ENCODE measurements at regions not wholly inside any gene's neighbourhood (a gene's known extent, or its start where the extent isn't known, plus 50 kb on each side); places are given as distances from the start of the nearest gene placed in this dataset.

DNA sequence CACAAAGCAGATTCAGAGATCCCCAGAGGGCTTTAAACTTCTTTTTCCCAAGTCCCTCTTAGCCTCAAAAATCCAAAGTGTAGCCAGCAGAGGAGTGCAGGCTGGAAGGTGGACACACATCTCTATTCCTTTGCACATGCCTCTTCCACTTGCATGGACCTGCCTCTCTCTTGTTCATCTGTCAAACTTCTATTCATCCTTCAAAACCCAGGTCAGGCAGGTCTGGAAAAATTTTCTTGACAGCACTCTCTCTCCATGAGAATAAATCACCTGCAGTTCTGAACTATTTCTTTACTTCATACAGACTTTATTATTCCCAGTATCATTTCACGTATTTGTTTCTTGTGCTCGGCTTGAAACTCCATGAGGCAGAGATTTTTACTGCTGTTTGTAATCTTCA, 127.5 kb downstream of the SS18 start:
- ATAC-seq (ENCODE audit: low FRiP score) (no peak), DNase-seq (no peak)
- Histone ChIP-seq H3K4me1 (ENCODE audit: control insufficient read depth in 1 of 2, insufficient read depth in 2 of 2, low read length in 2 of 2) (no peaks in the 10 kb centered on the region), H3K9me3 (ENCODE audit: control insufficient read depth, low read length) (peaks cover 3% of the 10 kb centered on the region), H3K27me3 (ENCODE audit: control insufficient read depth in 1 of 2, insufficient read depth in 2 of 2, low read length in 1 of 2) (peaks cover 0 to 4% of the 10 kb centered on the region in 2 donors), H3K27ac (ENCODE audit: low read depth in 1 of 2, low read length in 2 of 2) (no peak overlapping the region), H3K36me3 (ENCODE audit: control insufficient read depth in 1 of 2, insufficient read depth in 2 of 2, low read length in 1 of 2) (no peaks in the 10 kb centered on the region), H3K4me3 (ENCODE audit: low read length in 2 of 2) (no peak overlapping the region)
- 87 to 88% methylated on average over 2 of the region's 2 CpGs for WGBS, 2 donors
- intact Hi-C loops (cut with DNase I): no loop called here

GRCh38 chr18:25962176-25962575, 128.2 kb downstream of the SS18 start:
- H3K27ac ChIP-seq (ENCODE audit: low read depth in 1 of 2, low read length in 2 of 2): no peak overlapping the region
- no peaks in the 10 kb centered on the region for H3K36me3 ChIP-seq (ENCODE audit: control insufficient read depth in 1 of 2, insufficient read depth in 2 of 2, low read length in 1 of 2)
- H3K4me1 ChIP-seq (ENCODE audit: control insufficient read depth in 1 of 2, insufficient read depth in 2 of 2, low read length in 2 of 2): no peaks in the 10 kb centered on the region
- WGBS, 2 donors: 59 to 67% methylated on average over 4 of the region's 4 CpGs
- peaks cover 0 to 4% of the 10 kb centered on the region in 2 donors for H3K27me3 ChIP-seq (ENCODE audit: control insufficient read depth in 1 of 2, insufficient read depth in 2 of 2, low read length in 1 of 2)
- ATAC-seq (ENCODE audit: low FRiP score) (no peak), DNase-seq (no peak)
- no peak overlapping the region for H3K4me3 ChIP-seq (ENCODE audit: low read length in 2 of 2)
- intact Hi-C loops (cut with DNase I): no loop called here
- peaks cover 3% of the 10 kb centered on the region for H3K9me3 ChIP-seq (ENCODE audit: control insufficient read depth, low read length)

DNA sequence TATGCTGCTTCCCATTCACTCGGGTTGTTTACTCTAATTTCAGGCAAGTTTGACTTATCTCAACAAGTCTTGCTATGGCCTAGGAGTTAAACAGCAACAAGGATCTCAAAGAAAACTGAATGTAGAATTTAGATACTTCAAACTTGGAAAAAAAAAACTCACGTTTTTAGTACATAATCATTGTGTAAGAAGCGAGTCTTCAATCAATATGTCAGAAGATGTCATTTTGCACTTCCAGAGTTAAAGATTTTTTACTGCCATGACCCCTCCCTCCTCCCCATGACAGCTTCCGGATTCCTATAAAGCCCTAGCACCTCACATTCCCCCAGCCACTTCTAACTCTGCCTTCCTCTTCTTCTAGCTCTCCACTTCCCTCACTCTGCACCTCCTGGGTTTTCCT, 133.4 kb downstream of the SS18 start:
- intact Hi-C loops (cut with DNase I): no loop called here
- peaks cover 0 to 4% of the 10 kb centered on the region in 2 donors for H3K27me3 ChIP-seq (ENCODE audit: control insufficient read depth in 1 of 2, insufficient read depth in 2 of 2, low read length in 1 of 2)
- ATAC-seq (ENCODE audit: low FRiP score) (no peak), DNase-seq (no peak)
- no peaks in the 10 kb centered on the region for H3K36me3 ChIP-seq (ENCODE audit: control insufficient read depth in 1 of 2, insufficient read depth in 2 of 2, low read length in 1 of 2)
- WGBS, 2 donors: 55% methylated on average over 4 of the region's 4 CpGs
- H3K27ac ChIP-seq (ENCODE audit: low read depth in 1 of 2, low read length in 2 of 2): no peak overlapping the region
- no peak overlapping the region for H3K4me3 ChIP-seq (ENCODE audit: low read length in 2 of 2)
- H3K9me3 ChIP-seq (ENCODE audit: control insufficient read depth, low read length): peaks cover 3% of the 10 kb centered on the region
- no peaks in the 10 kb centered on the region for H3K4me1 ChIP-seq (ENCODE audit: control insufficient read depth in 1 of 2, insufficient read depth in 2 of 2, low read length in 2 of 2)

- peaks cover 2% of the 10 kb centered on the region for H3K9me3 ChIP-seq (ENCODE audit: control insufficient read depth, low read length)
- WGBS, 2 donors: 90 to 99% methylated on average over 4 of the region's 4 CpGs
- H3K36me3 ChIP-seq (ENCODE audit: control insufficient read depth in 1 of 2, insufficient read depth in 2 of 2, low read length in 1 of 2): no peaks in the 10 kb centered on the region
- intact Hi-C loops (cut with DNase I): no loop called here
- no peaks in the 10 kb centered on the region for H3K4me1 ChIP-seq (ENCODE audit: control insufficient read depth in 1 of 2, insufficient read depth in 2 of 2, low read length in 2 of 2)
- no peak overlapping the region for H3K27ac ChIP-seq (ENCODE audit: low read depth in 1 of 2, low read length in 2 of 2)
- DNase-seq (no peak), ATAC-seq (ENCODE audit: low FRiP score) (no peak)
- H3K27me3 ChIP-seq (ENCODE audit: control insufficient read depth in 1 of 2, insufficient read depth in 2 of 2, low read length in 1 of 2): peaks cover 0 to 2% of the 10 kb centered on the region in 2 donors
- no peak overlapping the region for H3K4me3 ChIP-seq (ENCODE audit: low read length in 2 of 2)
Observed at GRCh38 chr18:25953111-25953510, 137.3 kb downstream of the SS18 start.

DNA sequence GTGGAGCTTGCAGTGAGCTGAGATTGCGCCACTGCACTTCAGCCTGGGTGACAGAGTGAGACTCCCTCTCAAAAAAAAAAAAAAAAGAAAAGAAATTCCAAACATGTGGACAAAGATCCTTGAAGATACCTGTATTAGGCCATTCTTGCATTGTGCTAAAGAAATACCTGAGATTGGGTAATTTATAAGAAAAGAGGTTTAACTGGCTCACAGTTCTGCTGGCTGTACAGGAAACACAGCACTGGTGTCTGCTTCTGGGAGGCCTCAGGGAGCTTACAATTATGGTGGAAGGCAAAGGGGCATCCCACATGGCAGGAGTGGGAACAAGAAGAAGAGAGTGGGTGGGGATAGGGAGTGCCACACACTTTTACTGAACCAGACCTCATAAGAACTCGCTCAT, 140.1 kb downstream of the SS18 start:
- intact Hi-C loops (cut with DNase I): no loop called here
- Histone ChIP-seq H3K27me3 (ENCODE audit: control insufficient read depth in 1 of 2, insufficient read depth in 2 of 2, low read length in 1 of 2) (peaks cover 0 to 2% of the 10 kb centered on the region in 2 donors), H3K36me3 (ENCODE audit: control insufficient read depth in 1 of 2, insufficient read depth in 2 of 2, low read length in 1 of 2) (no peaks in the 10 kb centered on the region), H3K4me1 (ENCODE audit: control insufficient read depth in 1 of 2, insufficient read depth in 2 of 2, low read length in 2 of 2) (no peaks in the 10 kb centered on the region), H3K27ac (ENCODE audit: low read depth in 1 of 2, low read length in 2 of 2) (no peak overlapping the region), H3K9me3 (ENCODE audit: control insufficient read depth, low read length) (peaks cover 2% of the 10 kb centered on the region), H3K4me3 (ENCODE audit: low read length in 2 of 2) (no peak overlapping the region)
- DNase-seq: no peak
- WGBS, 2 donors: 84 to 85% methylated on average over 1 to 2 of the region's 2 CpGs
- ATAC-seq (ENCODE audit: low FRiP score): no peak

GRCh38 chr18:25946540-25946939, 143.9 kb downstream of the SS18 start:
- Histone ChIP-seq H3K36me3 (ENCODE audit: control insufficient read depth in 1 of 2, insufficient read depth in 2 of 2, low read length in 1 of 2) (no peaks in the 10 kb centered on the region), H3K9me3 (ENCODE audit: control insufficient read depth, low read length) (peaks cover 4% of the 10 kb centered on the region), H3K4me3 (ENCODE audit: low read length in 2 of 2) (no peak overlapping the region), H3K4me1 (ENCODE audit: control insufficient read depth in 1 of 2, insufficient read depth in 2 of 2, low read length in 2 of 2) (no peaks in the 10 kb centered on the region), H3K27me3 (ENCODE audit: control insufficient read depth in 1 of 2, insufficient read depth in 2 of 2, low read length in 1 of 2) (peaks cover 0 to 2% of the 10 kb centered on the region in 2 donors), H3K27ac (ENCODE audit: low read depth in 1 of 2, low read length in 2 of 2) (no peak overlapping the region)
- intact Hi-C loops (cut with DNase I): no loop called here
- no peak for ATAC-seq (ENCODE audit: low FRiP score)
- no peak for DNase-seq
- WGBS, 2 donors: 75 to 81% methylated on average over 1 of the region's 1 CpG

GRCh38 chr18:25935356-25935755, 155.1 kb downstream of the SS18 start:
- peaks cover 2% of the 10 kb centered on the region for H3K9me3 ChIP-seq (ENCODE audit: control insufficient read depth, low read length)
- intact Hi-C loops (cut with DNase I): no loop called here
- 86 to 96% methylated on average over 1 of the region's 1 CpG for WGBS, 2 donors
- no peak overlapping the region for H3K4me3 ChIP-seq (ENCODE audit: low read length in 2 of 2)
- no peaks in the 10 kb centered on the region for H3K36me3 ChIP-seq (ENCODE audit: control insufficient read depth in 1 of 2, insufficient read depth in 2 of 2, low read length in 1 of 2)
- DNase-seq (no peak), ATAC-seq (ENCODE audit: low FRiP score) (no peak)
- no peaks in the 10 kb centered on the region for H3K27me3 ChIP-seq (ENCODE audit: control insufficient read depth in 1 of 2, insufficient read depth in 2 of 2, low read length in 1 of 2)
- H3K27ac ChIP-seq (ENCODE audit: low read depth in 1 of 2, low read length in 2 of 2): no peak overlapping the region
- no peaks in the 10 kb centered on the region for H3K4me1 ChIP-seq (ENCODE audit: control insufficient read depth in 1 of 2, insufficient read depth in 2 of 2, low read length in 2 of 2)

GRCh38 chr18:25931126-25931525, 159.3 kb downstream of the SS18 start:
- Histone ChIP-seq H3K4me1 (ENCODE audit: control insufficient read depth in 1 of 2, insufficient read depth in 2 of 2, low read length in 2 of 2) (no peaks in the 10 kb centered on the region), H3K27me3 (ENCODE audit: control insufficient read depth in 1 of 2, insufficient read depth in 2 of 2, low read length in 1 of 2) (no peaks in the 10 kb centered on the region), H3K27ac (ENCODE audit: low read depth in 1 of 2, low read length in 2 of 2) (no peak overlapping the region), H3K9me3 (ENCODE audit: control insufficient read depth, low read length) (peaks cover 2% of the 10 kb centered on the region), H3K36me3 (ENCODE audit: control insufficient read depth in 1 of 2, insufficient read depth in 2 of 2, low read length in 1 of 2) (no peaks in the 10 kb centered on the region), H3K4me3 (ENCODE audit: low read length in 2 of 2) (no peak overlapping the region)
- 95 to 97% methylated on average over 1 of the region's 1 CpG for WGBS, 2 donors
- intact Hi-C loops (cut with DNase I): no loop called here
- ATAC-seq (ENCODE audit: low FRiP score) (no peak), DNase-seq (no peak)

DNA sequence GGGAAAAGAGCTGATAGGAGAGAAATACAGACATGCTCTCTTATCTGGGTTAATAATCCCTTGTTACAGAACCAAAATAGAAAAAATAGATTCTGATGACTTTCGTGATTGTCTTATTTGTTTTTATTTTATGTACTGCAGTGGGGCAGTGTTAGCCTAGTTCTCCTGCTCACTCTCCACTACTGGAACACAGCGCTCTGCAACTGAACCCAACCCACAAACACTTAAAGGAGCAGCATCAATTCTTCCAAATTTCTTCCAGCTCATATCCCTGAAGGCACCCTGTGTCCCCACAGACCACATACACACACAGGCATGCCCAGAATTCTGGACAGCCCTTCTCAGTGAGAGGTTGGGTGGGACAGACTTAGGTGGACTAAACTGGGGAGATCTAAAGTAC, 160.6 kb downstream of the SS18 start:
- no peak overlapping the region for H3K4me3 ChIP-seq (ENCODE audit: low read length in 2 of 2)
- intact Hi-C loops (cut with DNase I): no loop called here
- no peak overlapping the region for H3K27ac ChIP-seq (ENCODE audit: low read depth in 1 of 2, low read length in 2 of 2)
- ATAC-seq (ENCODE audit: low FRiP score) (no peak), DNase-seq (no peak)
- no peaks in the 10 kb centered on the region for H3K36me3 ChIP-seq (ENCODE audit: control insufficient read depth in 1 of 2, insufficient read depth in 2 of 2, low read length in 1 of 2)
- no peaks in the 10 kb centered on the region for H3K4me1 ChIP-seq (ENCODE audit: control insufficient read depth in 1 of 2, insufficient read depth in 2 of 2, low read length in 2 of 2)
- no peaks in the 10 kb centered on the region for H3K27me3 ChIP-seq (ENCODE audit: control insufficient read depth in 1 of 2, insufficient read depth in 2 of 2, low read length in 1 of 2)
- 54 to 60% methylated on average over 2 of the region's 2 CpGs for WGBS, 2 donors
- no peaks in the 10 kb centered on the region for H3K9me3 ChIP-seq (ENCODE audit: control insufficient read depth, low read length)
